IMR-90 (cell line): ENCODE measurements at regions not wholly inside any gene's neighbourhood (a gene's known extent, or its start where the extent isn't known, plus 50 kb on each side); places are given as distances from the start of the nearest gene placed in this dataset.

Experiments
- ATAC-seq: fragments of 200-7000 bp; cut with Tn5 transposase; 2 replicates; pipeline ENCODE4 v1.9.1; 2020; ENCODE audit warnings: low read depth, mild to moderate bottlenecking, moderate library complexity
- BruUV-seq: library from RNA; stranded (reverse); fragments of 400-500 nt; replicated peaks from 2 replicates; lab custom pipeline; 2021; lab: Mats Ljungman, UMichigan
- CTCF ChIA-PET: fragments of 300-600 bp; formaldehyde crosslinking; extraction: SDS; loops from one replicate; lab custom pipeline; 2021; ENCODE audit warnings: antibody characterized with exemption; lab: Yijun Ruan, JAX
- POLR2A ChIA-PET: fragments of 300-600 bp; sonication (Branson Sonifier 250); formaldehyde crosslinking; loops from one replicate; lab custom pipeline; 2022; ENCODE audit warnings: antibody characterized with exemption; ENCODE audit not compliant: unreplicated experiment; lab: Charles Lee
- DNase-seq: peaks from one replicate; pipeline ENCODE4 v3.0.0; 2013
- H2AFZ ChIP-seq: replicated peaks from 2 replicates; pipeline ENCODE3; 2013; ENCODE audit warnings: low read length, mild to moderate bottlenecking; ENCODE audit not compliant: poor library complexity
- H2AK5ac ChIP-seq: 2 replicates; pipeline ENCODE4 v1.6.1; 2013; ENCODE audit warnings: low read depth, low read length, inconsistent platforms
- H2AK9ac ChIP-seq: replicated peaks from 2 replicates; pipeline ENCODE3; 2013; ENCODE audit warnings: mild to moderate bottlenecking, low read depth, low read length, moderate library complexity; ENCODE audit not compliant: poor library complexity
- H2BK120ac ChIP-seq: 2 replicates; pipeline ENCODE4 v1.6.1; 2013; ENCODE audit warnings: low read depth, low read length, inconsistent platforms
- H2BK15ac ChIP-seq: 3 replicates; pipeline ENCODE4 v1.6.1; 2013; ENCODE audit warnings: low read depth, low read length, inconsistent platforms
- H2BK20ac ChIP-seq: 2 replicates; pipeline ENCODE4 v1.6.1; 2013; ENCODE audit warnings: low read depth, mild to moderate bottlenecking, inconsistent platforms, low read length, moderate library complexity
- H2BK5ac ChIP-seq: 2 replicates; pipeline ENCODE4 v1.6.1; 2013; ENCODE audit warnings: mild to moderate bottlenecking, low read depth, low read length, inconsistent platforms; ENCODE audit not compliant: poor library complexity, severe bottlenecking
- H3K14ac ChIP-seq: replicated peaks from 2 replicates; pipeline ENCODE4 v1.6.1; 2013; ENCODE audit warnings: low read depth, low read length, inconsistent platforms
- H3K18ac ChIP-seq: 2 replicates; pipeline ENCODE4 v1.6.1; 2013; ENCODE audit warnings: low read depth, low read length, control low read depth
- H3K23ac ChIP-seq: 2 replicates; pipeline ENCODE4 v1.6.1; 2013; ENCODE audit warnings: low read depth, low read length, inconsistent platforms
- H3K27ac ChIP-seq: 2 replicates; pipeline ENCODE4 v1.5.1; 2013; ENCODE audit warnings: mild to moderate bottlenecking, control low read depth, low read length; ENCODE audit not compliant: insufficient read depth
- H3K27me3 ChIP-seq: 2 replicates; pipeline ENCODE4 v1.6.1; 2013; ENCODE audit warnings: low read length; ENCODE audit not compliant: control insufficient read depth, insufficient read depth
- H3K36me3 ChIP-seq: 2 replicates; pipeline ENCODE4 v1.6.1; 2013; ENCODE audit warnings: low read length, mixed read lengths; ENCODE audit not compliant: control insufficient read depth, insufficient read depth
- H3K4ac ChIP-seq: 2 replicates; pipeline ENCODE4 v1.6.1; 2013; ENCODE audit warnings: low read depth, low read length, inconsistent platforms
- H3K4me1 ChIP-seq: 2 replicates; pipeline ENCODE4 v1.6.1; 2013; ENCODE audit warnings: low read length, mixed read lengths; ENCODE audit not compliant: control insufficient read depth, insufficient read depth
- H3K4me2 ChIP-seq: 2 replicates; pipeline ENCODE4 v1.6.1; 2013; ENCODE audit warnings: low read depth, mild to moderate bottlenecking, control low read depth, low read length, moderate library complexity
- H3K4me3 ChIP-seq: 2 replicates; pipeline ENCODE4 v1.5.1; 2013; ENCODE audit warnings: low read depth, mild to moderate bottlenecking, control low read depth, low read length, moderate library complexity; ENCODE audit not compliant: insufficient read depth
- H3K56ac ChIP-seq: 2 replicates; pipeline ENCODE4 v1.6.1; 2013; ENCODE audit warnings: low read length, inconsistent platforms; ENCODE audit not compliant: insufficient read depth; ENCODE audit errors: extremely low read depth
- H3K79me1 ChIP-seq, 2 experiments: 2 replicates each; pipeline ENCODE4 v1.6.1; 2013; ENCODE audit warnings: low read length in 2 of 2, inconsistent platforms in 1 of 2, low read depth in 1 of 2
- H3K9ac ChIP-seq: 2 replicates; pipeline ENCODE4 v1.6.1; 2013; ENCODE audit warnings: low read depth, low read length, control low read depth
- H3K9me1 ChIP-seq: 2 replicates; pipeline ENCODE4 v1.6.1; 2013; ENCODE audit warnings: low read length, inconsistent platforms; ENCODE audit not compliant: insufficient read depth
- H3K9me3 ChIP-seq: 2 replicates; pipeline ENCODE4 v1.6.1; 2013; ENCODE audit warnings: low read length; ENCODE audit not compliant: control insufficient read depth, insufficient read depth
- H4K20me1 ChIP-seq: 2 replicates; pipeline ENCODE4 v1.6.1; 2013; ENCODE audit warnings: low read length, inconsistent platforms; ENCODE audit not compliant: insufficient read depth
- H4K5ac ChIP-seq: 2 replicates; pipeline ENCODE4 v1.6.1; 2013; ENCODE audit warnings: mild to moderate bottlenecking, low read depth, low read length, control low read depth
- H4K8ac ChIP-seq, 2 experiments: 2 replicates each; pipeline ENCODE4 v1.6.1; 2013; ENCODE audit warnings: low read depth in 2 of 2, low read length in 2 of 2, control low read depth in 1 of 2, inconsistent platforms in 1 of 2
- H4K91ac ChIP-seq: 2 replicates; pipeline ENCODE4 v1.6.1; 2013; ENCODE audit warnings: low read depth, low read length, inconsistent platforms; ENCODE audit not compliant: insufficient read depth
- BHLHE40 ChIP-seq: fragments of 150-350 bp; IDR thresholded peaks from 2 replicates; pipeline ENCODE4 v1.6.1; 2016; ENCODE audit warnings: mild to moderate bottlenecking, low read depth, low read length
- CEBPB ChIP-seq: IDR thresholded peaks from 2 replicates; pipeline ENCODE4 v1.6.1; 2012; ENCODE audit warnings: low read depth, low read length, improper control_type of control experiment
- ELK1 ChIP-seq: fragments of 150-350 bp; IDR thresholded peaks from 2 replicates; pipeline ENCODE4 v1.6.1; 2016; ENCODE audit warnings: low read depth, mild to moderate bottlenecking, low read length, moderate library complexity, borderline replicate concordance
- FOS ChIP-seq: fragments of 150-350 bp; IDR thresholded peaks from 2 replicates; pipeline ENCODE4 v1.6.1; 2016; ENCODE audit warnings: low read depth, low read length
- MAZ ChIP-seq: IDR thresholded peaks from 2 replicates; pipeline ENCODE4 v1.6.1; 2012; ENCODE audit warnings: low read depth, mild to moderate bottlenecking, low read length, improper control_type of control experiment, moderate library complexity, borderline replicate concordance
- MXI1 ChIP-seq: IDR thresholded peaks from 2 replicates; pipeline ENCODE4 v1.6.1; 2012; ENCODE audit warnings: low read depth, mild to moderate bottlenecking, low read length, moderate library complexity, borderline replicate concordance
- NFE2L2 ChIP-seq: fragments of 150-350 bp; IDR thresholded peaks from 2 replicates; pipeline ENCODE4 v1.6.1; 2016; ENCODE audit warnings: low read depth, mild to moderate bottlenecking, low read length
- POLR2A ChIP-seq: IDR thresholded peaks from 2 replicates; pipeline ENCODE4 v1.6.1; 2012; ENCODE audit warnings: mild to moderate bottlenecking, low read depth, low read length
- RFX5 ChIP-seq: IDR thresholded peaks from 2 replicates; pipeline ENCODE4 v1.8.0; 2012; ENCODE audit warnings: low read depth, mild to moderate bottlenecking, low read length, moderate library complexity
- SMC3 ChIP-seq: fragments of 150-350 bp; IDR thresholded peaks from 2 replicates; pipeline ENCODE4 v1.6.1; 2016; ENCODE audit warnings: low read depth, mild to moderate bottlenecking, antibody characterized with exemption, low read length, moderate library complexity
- WGBS, 2 experiments: methylation state at CpG; one replicate each; pipeline versions ENCODE4 v1.1.5 to v1.1.7; 2013; ENCODE audit warnings: missing lambda C conversion rate in 2 of 2; ENCODE audit not compliant: insufficient read length in 1 of 2; ENCODE audit errors: extremely low coverage in 2 of 2; 5-methylcytosine and 5-hydroxymethylcytosine counted together
- dilution Hi-C: fragments of 300-500 bp; cut with HindIII; formaldehyde crosslinking; loops from one replicate; pipeline ENCODE4 v1.14.3; 2018; ENCODE audit warnings: low sequenced_read_pairs; ENCODE audit not compliant: unreplicated experiment
- in situ Hi-C: fragments of 300-500 bp; cut with MboI; formaldehyde crosslinking; loops from 3 replicates; pipeline ENCODE4 v1.14.3; 2019; ENCODE audit warnings: low sequenced_read_pairs, inconsistent platforms, mixed read lengths
- intact Hi-C: fragments of 100-400 bp; cut with micrococcal nuclease; formaldehyde crosslinking; loops from 2 replicates; pipeline ENCODE4 v1.10.0; 2022
- TF ChIP-seq, protein P1 (sequence below): conservative IDR thresholded peaks from 2 replicates; pipeline ENCODE4 v1.5.1; 2012; ENCODE audit warnings: mild to moderate bottlenecking, low read depth, low read length, improper control_type of control experiment

GRCh38 chr2:205882806-205883425, 200.6 kb downstream of the NRP2 start:
- no peak overlapping the region for H2BK15ac ChIP-seq
- TF ChIP-seq BHLHE40 (no peak), SMC3 (no peak), POLR2A (no peak), CEBPB (no peak), NFE2L2 (no peak), RFX5 (no peak), MAZ (no peak), ELK1 (no peak), MXI1 (no peak), FOS (no peak)
- TF ChIP-seq, protein P1, sequence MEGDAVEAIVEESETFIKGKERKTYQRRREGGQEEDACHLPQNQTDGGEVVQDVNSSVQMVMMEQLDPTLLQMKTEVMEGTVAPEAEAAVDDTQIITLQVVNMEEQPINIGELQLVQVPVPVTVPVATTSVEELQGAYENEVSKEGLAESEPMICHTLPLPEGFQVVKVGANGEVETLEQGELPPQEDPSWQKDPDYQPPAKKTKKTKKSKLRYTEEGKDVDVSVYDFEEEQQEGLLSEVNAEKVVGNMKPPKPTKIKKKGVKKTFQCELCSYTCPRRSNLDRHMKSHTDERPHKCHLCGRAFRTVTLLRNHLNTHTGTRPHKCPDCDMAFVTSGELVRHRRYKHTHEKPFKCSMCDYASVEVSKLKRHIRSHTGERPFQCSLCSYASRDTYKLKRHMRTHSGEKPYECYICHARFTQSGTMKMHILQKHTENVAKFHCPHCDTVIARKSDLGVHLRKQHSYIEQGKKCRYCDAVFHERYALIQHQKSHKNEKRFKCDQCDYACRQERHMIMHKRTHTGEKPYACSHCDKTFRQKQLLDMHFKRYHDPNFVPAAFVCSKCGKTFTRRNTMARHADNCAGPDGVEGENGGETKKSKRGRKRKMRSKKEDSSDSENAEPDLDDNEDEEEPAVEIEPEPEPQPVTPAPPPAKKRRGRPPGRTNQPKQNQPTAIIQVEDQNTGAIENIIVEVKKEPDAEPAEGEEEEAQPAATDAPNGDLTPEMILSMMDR: no peak
- no peak overlapping the region for H3K4me3 ChIP-seq
- ATAC-seq: no peak
- no peak overlapping the region for H3K14ac ChIP-seq
- H2AK5ac ChIP-seq: no peak overlapping the region
- no peaks in the 10 kb centered on the region for H3K9me3 ChIP-seq
- WGBS, 2 experiments: no CpG with 5 or more reads among the region's 6 CpGs
- no peak overlapping the region for H3K4me2 ChIP-seq
- intact Hi-C loops: no loop called here
- no peak overlapping the region for H3K9ac ChIP-seq
- no peak for DNase-seq
- H3K36me3 ChIP-seq: no peaks in the 10 kb centered on the region
- H4K20me1 ChIP-seq: no peaks in the 10 kb centered on the region
- no peaks in the 10 kb centered on the region for H3K79me1 ChIP-seq
- peaks cover 17% of the 10 kb centered on the region for H3K27me3 ChIP-seq
- BruUV-seq: no TSS peak
- H3K23ac ChIP-seq: no peak overlapping the region
- no peak overlapping the region for H4K8ac ChIP-seq
- no peaks in the 10 kb centered on the region for H3K4me1 ChIP-seq
- ChIA-PET CTCF (interaction anchor here (0.6 kb wide), 1 partner anchor 954 kb away, joined by 4 read pairs; no protein-coding TSS in a partner anchor), POLR2A (no interaction called here)
- H4K91ac ChIP-seq: no peak overlapping the region
- dilution Hi-C loops: no loop called here
- H3K56ac ChIP-seq: no peak overlapping the region
- H4K5ac ChIP-seq: no peak overlapping the region
- H2BK120ac ChIP-seq: no peak overlapping the region
- no peaks in the 10 kb centered on the region for H3K9me1 ChIP-seq
- H2BK20ac ChIP-seq: no peak overlapping the region
- no peak overlapping the region for H2AK9ac ChIP-seq
- H2BK5ac ChIP-seq: no peak overlapping the region
- H3K18ac ChIP-seq: no peak overlapping the region
- H3K27ac ChIP-seq: no peak overlapping the region
- H2AFZ ChIP-seq: no peak overlapping the region
- H3K4ac ChIP-seq: no peak overlapping the region
- in situ Hi-C loops: loop anchor here (5.0 to 10.0 kb wide), 2 partner anchors 108 to 196 kb away; no protein-coding TSS in a partner anchor
